Superior temporal gyrus (tissue), 1 donor: ENCODE measurements at regions not wholly inside any gene's neighbourhood (a gene's known extent, or its start where the extent isn't known, plus 50 kb on each side); places are given as distances from the start of the nearest gene placed in this dataset.

ENCODE experiments used
- DNase-seq: peaks from one replicate; pipeline ENCODE4 v3.0.0-alpha.2; 2016; ENCODE audit errors: extremely low spot score

DNA sequence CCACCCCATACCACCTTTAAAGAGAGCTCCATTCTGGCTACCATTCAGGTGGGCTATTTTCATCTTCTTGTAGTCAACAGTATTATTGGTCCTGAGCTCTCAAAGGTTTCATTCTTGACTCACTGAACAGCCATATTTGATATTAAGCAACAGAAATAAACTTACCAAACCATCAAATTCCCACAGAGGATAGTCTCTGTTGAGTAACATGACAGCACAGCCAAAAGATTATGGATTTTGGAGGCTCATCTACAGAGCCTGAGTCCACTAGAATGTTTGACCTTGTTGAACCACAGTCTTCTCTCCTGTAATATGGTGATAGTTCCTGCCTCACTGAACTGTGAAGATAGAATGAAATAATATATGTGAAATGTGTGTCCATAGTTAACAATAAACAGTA, 276.3 kb upstream of the LDB2 start:
- no peak for DNase-seq

DNA sequence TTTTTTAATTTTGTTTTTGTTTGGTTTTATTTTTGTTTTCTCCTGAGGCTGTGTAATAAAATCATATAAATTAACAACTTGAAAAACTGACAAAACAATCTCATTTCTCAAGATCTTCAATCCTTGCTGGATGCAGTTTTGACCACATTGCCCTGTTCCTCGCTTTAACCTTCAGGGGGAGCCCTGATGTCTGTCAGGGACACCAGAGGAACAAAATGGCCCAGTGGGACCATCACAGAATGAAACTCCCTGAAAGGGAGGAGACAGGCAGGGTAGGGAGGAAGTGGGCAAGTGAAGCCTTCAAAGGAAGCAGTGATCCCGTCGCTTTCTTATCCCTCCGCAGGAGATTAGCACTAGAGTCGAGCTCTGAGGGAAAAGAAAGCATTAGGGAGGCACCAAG, 274.9 kb upstream of the LDB2 start:
- no peak for DNase-seq

DNA sequence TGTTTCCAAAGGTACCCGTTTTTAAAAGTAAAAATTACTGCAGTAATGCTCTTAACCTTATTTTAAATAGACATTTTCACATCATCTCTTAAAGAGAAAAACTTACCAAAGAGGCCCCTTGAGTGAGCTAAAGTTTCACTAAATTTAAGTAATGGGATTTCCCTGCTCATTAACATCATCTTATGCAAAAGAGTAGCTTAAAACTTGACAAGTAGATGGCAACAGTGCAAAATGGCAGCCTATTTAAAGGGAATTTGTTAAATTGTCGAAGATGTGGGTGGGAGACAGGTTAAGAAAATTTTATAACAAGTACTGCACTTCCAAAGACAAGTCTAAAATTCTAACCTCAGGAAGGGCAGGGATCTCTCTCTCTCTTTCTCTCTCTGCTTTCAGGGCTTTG, 271.7 kb upstream of the LDB2 start:
- no peak for DNase-seq

DNA sequence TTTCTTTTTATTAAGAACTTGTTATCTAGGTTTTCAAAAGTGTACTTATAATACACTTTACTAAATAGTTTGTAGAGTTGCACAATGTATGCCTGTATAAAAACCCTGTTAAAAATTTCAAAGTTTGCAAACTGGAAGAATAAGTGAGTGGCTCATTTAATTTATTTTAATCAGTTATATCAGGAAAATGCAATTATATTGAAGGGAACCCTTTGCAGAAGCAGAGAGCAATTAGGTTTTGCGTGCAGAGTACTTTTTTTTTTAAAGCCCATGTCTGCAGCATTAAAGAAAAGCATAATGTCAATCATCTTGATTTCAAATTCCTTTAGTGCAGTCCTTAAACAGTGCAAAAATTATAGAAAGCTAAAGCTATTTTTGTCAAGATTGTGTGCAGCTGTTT, 271.3 kb upstream of the LDB2 start:
- DNase-seq = no peak

DNA sequence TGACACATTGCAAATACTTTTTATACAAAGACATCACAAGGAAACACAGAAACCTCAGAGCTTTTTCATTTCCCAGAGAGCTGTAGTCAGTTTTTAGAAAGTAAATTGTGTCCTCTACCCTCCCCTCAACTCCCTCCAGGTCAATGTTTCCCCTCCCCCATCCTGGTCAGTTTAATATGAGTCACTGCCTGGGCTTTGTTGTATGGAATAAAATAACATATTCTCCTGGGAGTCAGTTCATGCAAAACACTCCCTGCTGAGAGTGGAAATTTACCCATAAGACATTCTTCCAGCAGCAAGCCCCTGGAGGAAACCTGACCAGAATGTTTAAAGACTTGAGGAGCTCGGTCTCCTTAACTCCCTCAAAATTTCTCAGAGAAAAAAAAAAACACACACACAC, 270.1 kb upstream of the LDB2 start:
- peak; percentile 45 for DNase-seq

DNA sequence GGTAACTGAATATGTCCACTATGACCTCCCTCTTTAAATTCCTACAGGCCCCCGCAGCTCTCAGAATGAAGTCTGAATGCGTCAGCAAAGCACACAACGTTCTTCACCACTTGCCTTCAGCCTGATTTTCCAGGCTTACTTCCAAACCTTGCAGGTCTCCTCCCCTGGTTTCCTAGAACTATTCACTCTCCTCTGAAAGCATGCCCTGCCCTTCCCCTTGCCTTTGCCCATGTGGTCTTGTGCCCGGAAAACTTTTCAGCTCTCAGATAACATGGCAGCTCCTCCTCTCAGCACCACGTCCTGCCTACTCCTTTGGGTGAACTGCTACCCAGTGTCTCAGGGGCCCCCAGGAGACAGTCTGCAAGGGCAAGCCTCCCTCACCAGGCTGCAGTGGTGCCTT, 268.5 kb upstream of the LDB2 start:
- peak; percentile 42 for DNase-seq

DNA sequence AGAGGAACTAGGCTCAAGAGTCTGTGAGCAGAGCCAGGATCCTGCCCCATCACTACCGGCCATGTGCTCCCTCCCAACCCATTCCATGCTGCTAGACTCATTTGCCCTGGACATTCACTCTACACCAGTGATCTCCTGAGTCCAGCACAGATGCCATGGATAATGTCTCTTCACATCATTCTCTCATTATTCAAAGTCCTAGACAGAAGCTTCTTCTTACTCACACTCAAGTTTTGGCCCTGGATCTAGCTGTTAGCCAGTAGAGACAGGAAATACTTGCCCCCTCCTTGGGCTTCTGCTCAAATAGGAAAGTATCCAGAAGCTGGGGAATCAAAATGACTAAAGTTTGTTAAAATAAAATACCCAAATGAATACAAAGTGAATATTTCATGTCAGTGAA, 266.8 kb upstream of the LDB2 start:
- no peak for DNase-seq

DNA sequence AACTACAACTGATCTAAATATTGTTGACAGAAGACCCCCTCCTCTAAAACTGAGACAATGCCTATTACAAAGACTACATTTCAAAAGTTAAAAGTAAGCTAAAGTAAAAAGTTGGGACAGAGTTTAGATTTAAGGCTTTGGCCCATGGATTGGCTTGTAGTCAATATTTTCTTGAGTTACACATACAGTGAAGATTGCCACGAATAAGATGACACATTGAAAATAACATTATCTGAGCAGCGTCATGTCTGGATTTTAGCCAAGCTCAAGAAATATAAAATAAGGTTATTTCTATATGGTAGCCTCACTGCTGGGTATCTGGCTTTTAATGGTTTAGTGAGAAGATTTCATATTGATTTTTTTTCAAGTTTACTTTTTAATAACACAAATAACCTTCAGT, 266.2 kb upstream of the LDB2 start:
- no peak for DNase-seq

DNA sequence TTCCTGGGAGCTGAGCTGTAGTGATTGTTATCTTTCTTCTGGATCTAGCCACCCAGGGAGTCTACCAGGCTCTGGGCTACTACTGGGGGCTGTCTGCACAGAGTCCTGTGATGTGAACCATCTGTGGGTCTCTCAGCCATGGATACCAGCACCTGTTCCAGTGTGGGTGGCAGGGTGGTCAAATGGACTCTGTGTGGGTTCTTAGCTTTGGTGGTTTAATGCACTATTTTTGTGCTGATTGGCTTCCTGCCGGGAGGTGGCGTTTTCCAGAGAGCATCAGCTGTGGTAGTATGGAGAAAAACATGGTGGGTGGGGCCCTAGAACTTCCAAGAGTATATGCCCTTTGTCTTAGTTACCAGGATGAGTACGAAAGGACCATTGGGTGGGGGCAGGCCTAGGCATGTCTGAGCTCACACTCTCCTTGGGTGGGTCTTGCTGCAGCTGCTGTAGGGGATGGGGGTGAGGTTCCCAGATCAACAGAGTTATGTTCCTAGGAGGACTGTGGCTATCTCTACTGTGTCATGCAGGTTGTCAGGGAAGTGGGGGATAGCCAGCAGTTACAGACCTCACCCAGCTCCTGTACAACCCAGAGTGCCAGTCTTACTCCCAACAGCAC, 264.8 kb upstream of the LDB2 start:
- DNase-seq = no peak

DNA sequence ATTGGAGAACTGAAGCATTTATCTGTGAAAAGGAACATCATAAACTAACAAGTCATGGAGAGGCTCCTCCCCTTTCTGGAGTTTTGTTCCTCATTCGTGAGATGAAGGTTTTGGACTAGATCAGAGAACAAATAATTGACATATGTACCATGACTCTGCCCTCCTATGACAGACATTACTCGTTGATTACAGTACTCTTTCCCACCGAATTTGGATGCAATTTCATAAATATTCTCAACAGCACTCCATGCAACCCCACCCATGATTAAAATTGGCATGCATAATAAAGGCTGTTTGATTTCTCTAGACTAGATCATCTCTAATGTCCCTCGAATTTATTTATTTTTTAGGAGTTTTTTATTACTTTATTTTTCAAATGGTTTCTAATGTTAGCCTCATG, 258.9 kb upstream of the LDB2 start:
- DNase-seq = no peak

DNA sequence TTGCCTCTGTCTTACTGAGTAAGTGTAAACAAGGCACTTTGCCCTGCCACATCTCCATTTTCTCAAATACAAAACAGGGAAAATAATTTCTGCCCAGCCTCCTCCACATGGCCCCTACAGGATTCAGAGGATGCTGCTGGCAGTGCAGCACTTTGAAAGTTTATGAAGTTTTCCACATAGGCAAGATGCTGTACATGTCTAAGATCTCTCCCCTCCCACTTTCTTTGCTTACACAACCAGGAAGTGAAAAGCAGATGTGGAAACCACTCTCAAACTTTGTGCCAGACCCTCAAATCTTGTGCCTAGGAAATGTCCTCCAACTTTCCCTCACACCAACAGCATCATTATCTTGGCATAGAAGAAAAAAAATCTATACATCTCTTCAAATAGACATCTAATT, 257.0 kb upstream of the LDB2 start:
- DNase-seq = no peak

DNA sequence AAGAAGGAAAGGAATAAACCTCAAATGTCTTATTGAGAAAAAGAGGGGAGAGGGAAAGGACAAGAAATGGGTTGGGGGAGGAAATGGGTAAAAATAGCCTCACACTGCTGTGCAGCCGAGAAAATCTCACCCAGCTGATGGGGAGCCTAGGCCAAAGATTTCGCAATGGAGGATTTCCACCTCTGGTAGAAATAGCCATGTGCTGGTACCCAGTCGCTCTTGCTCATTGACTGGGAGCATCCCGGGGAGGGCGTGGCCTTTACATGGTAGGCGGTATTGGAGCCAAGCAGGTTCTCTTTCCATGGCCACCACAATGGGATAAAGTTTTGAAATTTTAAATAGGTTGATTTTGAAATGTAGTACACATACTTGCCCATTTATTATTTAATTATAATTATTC, 255.1 kb upstream of the LDB2 start:
- no peak for DNase-seq

DNA sequence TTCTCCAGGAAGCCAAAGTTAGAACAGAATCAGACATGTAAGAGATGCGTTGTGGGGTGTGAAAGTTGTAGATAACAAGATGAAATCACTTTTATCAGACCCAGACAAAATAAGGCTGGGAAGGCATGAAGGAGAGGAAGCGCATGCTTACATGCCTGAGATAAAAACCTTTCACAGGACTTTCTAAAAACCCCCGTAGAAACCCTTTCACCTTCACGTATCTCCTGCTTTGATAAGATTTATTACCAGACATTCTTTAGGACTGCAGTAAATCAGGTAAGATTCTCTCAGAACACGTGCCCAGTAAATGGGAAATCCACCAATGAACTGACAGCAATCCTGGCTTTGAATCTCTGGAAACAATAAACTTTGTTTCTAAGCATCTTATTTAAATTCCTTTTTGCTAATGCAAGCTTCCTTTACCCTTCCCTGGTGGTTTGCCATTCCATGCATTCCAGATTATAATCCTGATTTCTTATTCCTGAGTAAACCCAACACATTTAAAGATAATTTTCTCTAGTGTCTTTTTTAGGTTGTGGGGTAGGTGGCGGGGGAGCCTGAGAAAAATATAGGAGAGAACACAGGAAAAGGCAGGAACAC, 254.6 kb upstream of the LDB2 start:
- DNase-seq = no peak

DNA sequence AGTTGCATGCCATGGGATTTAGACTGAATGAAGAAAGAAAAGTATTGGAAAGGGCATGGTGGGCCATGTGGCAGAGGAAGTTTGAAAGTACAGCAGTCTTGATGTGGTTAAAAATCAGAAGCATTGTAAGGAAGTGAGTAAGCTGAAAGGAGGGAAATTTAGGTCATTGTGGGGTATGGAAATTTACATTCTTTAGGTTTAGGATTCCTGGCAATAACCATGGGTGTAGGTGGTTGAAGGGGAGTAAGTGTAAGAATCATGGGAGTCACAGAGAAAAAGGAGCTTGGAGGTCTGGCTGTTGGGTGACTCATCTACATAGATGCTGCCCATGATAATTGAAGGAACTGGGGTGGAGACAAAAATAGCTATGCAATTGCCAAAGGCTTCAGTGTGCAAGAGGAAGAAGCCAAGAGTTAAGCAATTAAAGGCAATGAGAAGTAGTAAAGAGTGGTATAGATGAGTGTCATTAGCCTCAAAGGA, 243.8 kb upstream of the LDB2 start:
- DNase-seq = peak; percentile 75

DNA sequence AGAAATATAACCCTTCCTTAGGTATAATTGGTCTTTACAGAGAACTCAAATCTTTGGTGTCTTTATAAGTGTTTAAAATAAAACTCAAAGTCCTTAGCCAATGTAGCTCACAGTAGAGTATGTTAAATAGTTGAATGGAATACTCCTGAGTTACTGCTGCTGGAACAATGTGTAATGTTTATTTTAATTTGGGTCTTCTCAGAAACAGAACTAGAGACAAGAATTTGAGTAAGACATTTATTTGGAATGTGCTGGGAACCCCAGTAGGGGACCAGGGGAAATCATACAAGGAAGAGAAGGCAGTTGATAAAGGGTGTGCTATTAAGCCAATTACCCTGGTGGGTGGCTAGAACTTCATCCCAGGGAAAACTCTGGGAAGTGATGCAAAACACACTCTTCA, 240.4 kb upstream of the LDB2 start:
- DNase-seq = no peak

DNA sequence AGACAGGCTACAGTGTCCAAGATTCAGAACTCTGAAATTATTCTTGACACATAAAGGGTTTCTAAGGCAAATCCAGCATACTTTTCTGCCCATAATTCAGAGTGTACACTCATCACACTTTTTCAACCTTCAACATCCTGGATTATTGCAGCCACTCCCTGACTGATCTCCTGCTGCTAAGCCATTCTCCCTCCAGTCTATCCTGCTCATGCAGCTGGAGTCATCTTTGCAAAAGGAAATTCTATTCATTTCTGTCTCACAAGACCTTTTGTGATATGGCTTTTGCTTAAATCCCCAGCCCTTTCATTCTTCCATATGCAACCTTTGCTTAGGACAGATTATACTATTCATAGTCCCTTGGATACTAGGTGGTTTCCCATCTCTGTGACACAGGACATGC, 236.1 kb upstream of the LDB2 start:
- no peak for DNase-seq

DNA sequence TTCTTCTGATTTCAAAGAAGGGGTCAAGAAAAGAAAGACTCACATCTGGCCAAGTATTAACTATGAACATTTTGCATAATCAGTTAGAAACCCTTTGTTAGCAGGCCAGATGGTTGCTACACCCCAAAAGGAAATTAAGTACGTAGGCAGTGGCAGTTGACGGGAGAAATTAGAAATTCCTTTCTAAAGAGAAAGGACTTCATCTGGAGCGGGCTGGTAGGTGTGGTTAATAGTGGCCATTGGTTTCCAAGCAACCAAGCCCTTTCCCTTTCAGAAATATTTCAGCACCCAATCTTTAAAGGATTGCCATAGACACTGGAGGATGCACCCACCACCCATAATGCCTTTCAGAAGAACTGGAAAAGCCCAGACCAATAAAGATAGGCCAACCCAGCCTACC, 235.7 kb upstream of the LDB2 start:
- DNase-seq = no peak

DNA sequence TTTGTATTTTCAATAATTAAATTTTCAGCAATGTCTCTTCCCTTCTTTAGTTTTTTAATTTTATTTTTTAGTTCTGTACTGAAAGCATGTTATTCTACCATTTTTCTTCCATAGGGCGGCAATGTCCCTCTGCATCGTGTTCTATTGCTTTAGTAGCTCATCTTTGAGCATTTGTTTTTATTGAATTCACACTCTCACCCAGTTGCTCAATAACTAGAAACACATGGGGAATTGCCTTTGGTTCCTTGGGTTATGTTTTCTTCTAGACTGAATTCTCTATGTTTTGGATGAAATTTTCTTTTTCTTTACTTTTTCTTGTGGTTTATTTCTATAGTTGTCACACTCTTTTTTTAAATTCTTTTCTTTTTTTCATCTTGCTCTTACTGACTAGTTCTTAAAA, 233.8 kb upstream of the LDB2 start:
- DNase-seq = no peak

DNA sequence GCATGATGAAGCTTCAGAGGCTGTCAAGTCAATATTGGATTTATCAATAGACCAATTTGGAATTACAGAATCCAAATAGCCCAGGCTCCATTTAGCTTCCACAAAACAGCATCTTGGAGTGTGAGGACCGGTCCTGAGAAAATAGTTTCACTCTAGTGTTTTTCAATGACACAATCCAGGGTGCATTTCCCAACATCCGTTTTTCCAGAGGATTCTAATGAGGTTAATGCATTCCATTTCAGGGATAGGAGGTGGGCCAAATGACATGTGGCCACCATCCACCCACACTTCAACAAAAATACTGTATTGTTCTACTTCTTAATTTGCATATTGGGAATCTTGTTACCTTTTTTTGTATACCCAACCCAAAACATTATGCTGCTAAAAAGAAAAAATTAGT, 229.8 kb upstream of the LDB2 start:
- no peak for DNase-seq

DNA sequence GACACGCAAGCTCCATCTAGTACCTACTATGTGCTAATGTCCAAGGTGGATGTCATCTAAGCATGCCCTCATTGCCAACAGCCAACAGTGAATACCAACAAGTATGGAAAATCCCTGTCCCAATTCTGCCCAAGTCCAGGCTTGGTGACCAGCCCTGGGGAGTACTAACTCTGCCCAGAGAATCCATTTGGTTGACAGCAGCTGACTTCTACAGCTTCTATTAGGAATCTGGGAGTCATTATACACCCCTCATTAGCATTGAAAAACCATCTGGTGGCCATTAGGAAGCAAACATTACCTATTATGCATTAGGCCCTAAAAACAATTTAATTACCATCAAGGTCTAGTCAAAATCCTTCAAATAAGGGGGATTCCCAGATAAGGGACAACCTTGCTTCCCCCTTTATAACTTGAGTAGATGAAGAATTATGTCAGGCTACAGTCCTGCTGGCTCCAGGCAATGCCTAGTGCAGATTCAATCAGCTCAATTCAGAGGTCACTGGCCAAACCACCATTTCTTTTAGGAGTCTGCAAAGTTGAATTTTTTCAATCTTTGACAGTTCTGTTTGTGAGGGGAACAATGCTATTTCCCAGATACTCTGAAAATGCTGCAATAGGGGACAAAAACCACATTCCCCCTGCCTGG, 228.0 kb upstream of the LDB2 start:
- DNase-seq = no peak

DNA sequence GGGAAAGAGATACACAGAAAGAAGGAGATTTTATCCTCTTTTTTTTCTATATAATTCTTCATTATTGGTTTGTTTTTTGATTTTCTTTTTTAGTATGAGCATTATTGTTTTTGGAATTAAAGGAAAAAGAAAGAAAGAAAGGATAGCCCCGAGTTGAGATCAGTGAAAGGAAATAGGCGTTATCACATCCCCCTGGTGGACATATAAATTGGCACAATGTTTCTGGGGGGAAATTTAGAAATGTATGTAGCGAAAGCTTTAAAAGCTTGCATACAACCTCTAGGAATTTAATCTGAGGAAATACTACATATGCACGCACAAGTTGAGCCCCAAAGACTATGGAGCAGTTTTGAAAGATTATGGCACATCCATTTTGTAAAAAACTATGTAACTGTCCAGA, 226.3 kb upstream of the LDB2 start:
- DNase-seq = no peak

DNA sequence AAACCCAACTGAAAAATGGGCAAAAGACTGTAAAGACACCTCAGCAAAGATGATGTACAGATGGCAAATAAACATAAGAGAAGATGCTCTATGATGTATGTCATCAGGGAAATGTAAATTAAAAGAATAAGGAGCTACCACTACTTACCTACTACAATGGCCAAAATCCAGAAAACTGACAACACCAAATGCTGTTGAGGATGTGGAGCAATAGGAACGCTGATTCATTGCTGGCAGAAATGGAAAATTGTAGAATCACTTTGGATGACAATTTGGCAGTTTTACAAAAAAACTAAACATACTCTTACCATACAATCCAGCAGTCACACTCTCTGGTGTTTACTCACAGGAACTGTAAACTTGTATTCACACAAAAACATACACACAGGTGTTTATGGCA, 222.3 kb upstream of the LDB2 start:
- no peak for DNase-seq

DNA sequence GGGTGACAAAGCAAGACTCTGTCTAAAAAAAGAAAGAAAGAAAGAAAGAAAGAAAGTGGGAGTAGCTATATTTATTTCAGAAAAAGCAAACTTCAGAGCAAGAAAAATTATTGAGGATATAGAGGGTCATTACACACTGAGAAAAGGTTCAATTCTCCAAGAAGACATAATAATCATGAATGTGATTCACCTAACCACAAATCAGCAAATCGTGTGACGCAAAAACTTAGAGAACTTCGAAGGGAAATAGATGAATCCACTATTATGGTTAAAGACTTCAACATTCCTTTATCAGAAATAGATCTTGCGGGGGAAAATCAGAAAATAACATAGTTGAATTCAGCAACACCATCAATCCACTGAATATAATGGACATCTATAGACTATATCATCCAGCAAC, 219.3 kb upstream of the LDB2 start:
- no peak for DNase-seq

DNA sequence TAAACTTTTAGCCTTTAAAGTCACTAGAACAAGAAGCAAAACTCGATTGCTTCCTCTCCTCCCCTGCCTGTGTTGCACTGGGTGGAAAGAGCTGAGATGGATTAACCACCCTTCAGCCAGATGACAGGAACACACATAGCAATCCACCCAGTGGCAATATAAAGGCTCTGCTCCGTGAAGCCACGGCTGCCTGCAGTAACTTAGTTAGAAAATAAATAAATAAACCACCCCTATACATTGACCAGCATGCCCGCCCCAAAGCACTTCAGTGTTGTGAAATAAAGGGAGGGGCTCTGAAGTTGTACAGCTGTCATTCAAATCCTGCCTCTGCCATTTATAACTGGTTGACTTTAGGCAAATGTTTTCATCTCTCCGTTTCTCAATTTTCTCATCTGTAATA, 217.1 kb upstream of the LDB2 start:
- DNase-seq = no peak
